NCI-H2107 treated with DMSO at 0.1 percent for 48 hours (cell line): ENCODE measurements at regions not wholly inside any gene's neighbourhood (a gene's known extent, or its start where the extent isn't known, plus 50 kb on each side); places are given as distances from the start of the nearest gene placed in this dataset.

Source experiments
- DNase-seq: peaks from one replicate; lab custom pipeline; 2025; ENCODE audit not compliant: unreplicated experiment; lab: John Stamatoyannopoulos, UW

DNA sequence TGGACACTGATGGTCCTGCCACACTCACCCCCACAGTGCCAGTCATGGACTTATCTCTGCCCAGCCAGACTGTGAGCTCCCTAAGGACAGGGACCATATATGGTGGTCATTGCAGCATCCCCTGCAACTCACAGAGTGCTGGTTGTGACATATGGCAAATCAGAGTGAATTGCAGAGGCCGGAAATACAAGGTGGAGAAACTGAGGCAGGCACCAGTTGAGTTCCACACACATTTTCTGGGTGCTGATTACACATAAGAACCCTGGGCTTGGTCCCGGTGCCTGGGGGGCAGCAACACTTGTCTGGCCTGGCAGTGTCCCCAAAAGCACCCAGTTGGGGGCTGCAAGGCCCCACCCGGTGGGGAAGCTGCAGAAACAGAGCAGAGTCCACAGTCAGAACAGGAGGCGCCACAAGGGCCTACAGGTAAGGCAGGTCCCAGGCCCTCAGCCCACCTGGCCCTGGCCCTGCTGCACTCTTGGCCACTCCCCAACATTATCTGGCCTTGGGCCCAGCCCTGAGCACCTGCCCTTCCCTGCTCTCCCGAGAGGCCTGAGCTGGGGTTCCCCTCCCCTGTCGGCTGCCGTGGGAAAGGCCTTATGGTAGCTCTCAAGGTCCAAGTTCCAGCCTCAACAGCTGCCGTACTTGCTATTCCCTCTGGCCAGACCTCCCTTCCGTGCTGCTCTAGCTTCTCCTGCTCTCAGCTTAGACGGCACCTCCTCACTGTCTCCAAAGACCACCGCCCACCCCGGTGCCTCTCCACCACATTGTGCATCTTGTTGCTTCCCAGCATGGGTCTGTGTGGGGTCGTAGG is 140.8 kb upstream of the PTPN1 start:
- peak; percentile 67 for DNase-seq

DNA sequence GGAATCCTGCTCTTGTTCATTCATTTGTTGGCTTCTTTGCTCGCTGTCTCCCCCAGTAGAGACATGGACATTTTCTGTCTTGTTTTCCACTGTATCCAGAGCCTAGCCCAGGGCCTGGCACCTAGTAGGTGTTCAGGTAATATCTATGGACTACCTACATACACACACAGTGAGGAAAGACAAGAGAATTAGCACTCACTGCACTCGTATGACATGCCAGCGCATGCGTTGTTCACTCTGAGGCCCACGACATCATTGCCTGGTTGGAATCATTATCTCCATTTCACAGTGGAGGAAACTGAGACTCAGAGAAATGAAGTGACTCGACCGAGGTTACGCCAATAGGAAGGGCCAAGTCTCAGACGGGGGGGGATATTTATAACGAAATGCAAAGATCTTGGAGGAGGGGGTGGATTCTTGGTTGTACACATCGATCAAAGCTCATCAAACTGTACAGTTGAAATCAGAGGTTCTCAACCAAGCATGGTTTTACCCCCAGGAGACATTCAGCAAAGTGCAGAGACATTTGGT is 140.1 kb upstream of the PTPN1 start:
- DNase-seq, result no peak

DNA sequence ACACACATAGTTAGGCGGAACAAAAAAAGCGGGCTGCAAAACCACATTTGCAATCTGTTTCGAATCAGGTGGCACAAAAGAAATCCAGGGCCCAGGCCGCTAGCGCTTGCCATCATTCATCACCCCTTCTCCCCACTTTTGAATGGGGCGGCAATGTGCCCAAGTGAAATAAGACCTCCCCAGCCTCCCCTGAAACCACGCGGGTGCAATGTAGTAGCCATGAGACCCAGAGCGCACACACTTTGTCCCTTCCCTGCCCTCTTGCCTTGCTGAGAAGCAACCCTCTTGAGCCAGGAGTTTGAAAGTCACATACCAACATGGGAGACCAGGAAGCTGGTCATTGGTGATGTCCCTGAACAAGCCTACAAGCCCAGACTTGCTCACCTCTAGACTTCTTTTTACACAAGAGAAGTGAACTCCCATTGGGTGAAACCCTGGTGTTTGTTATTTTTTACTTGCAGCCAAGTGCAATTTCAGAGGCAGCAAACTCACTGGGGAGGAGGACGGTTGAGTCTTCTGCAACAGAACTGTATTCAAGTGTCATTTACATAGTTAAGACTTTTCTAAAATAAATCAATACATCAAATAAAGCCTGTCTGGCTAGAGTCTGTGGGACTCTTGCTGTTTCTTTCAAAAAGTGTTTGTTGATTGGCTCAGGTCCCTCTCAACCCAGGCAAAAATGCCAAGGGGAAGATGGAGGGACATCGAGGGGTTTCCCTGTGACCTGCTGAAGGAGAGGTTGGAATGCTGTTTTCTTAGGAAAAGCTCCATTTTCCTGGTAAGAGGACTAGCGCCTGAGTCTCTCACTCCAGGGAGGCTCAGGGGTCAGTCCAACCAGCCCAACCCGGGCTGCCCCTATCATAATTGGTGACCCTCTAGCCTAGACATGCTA is 138.1 kb upstream of the PTPN1 start:
- DNase-seq, result no peak

DNA sequence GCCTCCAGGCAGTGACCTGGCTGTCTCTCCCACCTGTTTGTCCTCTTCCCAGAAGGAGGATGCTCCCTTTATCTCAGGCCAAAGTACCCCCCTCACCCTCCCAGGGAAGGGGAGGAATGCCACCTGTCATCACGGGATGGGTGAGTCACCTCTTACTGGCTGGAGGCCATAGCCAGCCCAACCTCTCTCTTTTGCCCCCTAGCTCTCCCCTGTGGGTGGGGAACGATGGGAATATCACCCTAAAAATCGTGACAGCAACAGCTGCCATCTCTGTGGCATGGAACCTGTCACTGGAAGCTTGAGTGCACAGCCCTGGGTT is 137.5 kb upstream of the PTPN1 start:
- no peak for DNase-seq

DNA sequence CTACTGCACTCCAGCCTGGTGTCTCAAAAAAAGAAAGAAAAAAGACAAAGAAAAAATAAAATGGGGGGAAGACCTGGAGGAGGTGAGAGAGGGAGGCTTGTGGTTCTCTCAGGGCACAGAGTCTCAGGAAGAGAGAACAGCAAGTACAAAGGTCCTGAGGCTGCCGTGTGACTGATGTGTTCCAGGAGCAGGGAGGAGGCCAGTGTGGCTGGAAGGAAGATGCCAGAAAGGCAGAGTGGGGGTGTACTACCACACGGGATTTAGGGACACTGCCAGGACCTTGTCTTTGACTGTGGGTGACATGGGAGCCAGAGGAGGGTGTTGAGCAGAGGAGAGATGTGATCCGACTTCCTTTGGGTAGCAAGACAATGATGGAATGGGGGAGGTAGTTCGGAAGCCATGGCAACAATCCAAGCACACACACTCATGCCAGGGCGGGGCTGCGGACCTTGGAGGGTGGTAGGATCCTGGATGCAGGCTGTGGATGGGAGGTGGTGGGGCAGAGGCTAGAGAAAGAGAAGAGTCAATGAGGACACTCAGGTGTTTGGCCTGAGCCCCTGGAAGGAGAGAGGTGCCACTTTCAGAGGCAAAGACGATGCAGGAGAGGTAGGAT is 136.4 kb upstream of the PTPN1 start:
- DNase-seq, result no peak

DNA sequence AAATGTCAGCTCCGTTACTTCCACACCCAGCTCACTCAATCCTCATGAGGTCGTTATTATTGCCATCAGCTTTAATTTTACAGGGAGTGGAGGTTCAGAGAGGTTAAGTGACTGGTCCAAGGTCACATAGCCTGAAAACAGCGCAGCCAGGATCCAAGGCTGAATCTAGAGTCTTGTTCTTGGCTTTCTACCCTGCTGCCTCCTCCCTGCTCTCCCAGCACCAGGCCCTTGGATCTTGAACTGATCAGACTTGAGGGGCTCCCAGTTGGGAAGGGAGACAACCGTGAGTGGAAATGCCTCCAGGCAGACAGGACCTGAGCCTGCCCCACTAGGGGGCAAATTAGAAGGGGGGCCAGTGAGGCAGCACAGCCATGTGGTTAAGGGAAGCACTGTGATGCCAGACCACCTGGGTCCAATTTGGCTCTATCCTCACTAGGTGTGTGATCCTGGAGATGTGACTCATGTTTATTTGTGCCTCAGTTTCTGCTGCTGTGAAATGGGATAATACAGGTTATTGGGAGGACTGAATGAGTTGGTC is 135.6 kb upstream of the PTPN1 start:
- DNase-seq, result no peak

DNA sequence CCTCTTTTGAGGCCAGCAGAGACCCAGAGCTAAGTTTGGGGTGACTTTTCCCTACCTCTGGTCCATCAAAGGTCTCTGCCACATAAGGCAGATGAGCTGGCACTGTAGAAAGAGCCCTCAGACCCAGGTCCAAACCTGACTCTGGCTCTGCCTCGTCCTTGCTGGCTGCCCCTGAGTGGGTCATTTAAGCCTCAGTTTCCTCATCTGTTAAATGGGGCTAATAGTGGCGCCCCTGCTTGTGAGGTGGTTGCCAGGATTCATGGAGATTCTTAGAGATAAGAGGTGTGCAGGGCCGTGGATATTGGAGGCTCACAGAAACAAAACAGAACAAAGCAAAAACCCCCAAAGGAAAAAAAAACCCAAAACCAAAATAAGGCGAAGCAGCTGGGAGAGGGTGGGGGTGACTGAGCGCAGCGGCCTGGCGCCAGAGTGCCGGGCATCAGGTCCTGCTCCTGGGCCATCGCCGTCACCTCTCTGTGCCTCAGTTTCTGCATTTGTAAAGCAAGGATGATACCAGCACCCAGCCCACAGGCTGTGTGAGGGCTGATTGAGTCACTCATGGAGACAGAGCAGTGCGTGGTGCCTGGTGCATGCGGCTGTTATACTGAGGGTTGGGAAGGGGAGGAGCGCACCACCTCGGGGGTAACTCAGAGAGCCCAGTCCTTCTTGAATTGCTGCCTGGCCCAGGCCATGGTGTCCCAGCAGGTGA is 133.8 kb upstream of the PTPN1 start:
- DNase-seq, result no peak

DNA sequence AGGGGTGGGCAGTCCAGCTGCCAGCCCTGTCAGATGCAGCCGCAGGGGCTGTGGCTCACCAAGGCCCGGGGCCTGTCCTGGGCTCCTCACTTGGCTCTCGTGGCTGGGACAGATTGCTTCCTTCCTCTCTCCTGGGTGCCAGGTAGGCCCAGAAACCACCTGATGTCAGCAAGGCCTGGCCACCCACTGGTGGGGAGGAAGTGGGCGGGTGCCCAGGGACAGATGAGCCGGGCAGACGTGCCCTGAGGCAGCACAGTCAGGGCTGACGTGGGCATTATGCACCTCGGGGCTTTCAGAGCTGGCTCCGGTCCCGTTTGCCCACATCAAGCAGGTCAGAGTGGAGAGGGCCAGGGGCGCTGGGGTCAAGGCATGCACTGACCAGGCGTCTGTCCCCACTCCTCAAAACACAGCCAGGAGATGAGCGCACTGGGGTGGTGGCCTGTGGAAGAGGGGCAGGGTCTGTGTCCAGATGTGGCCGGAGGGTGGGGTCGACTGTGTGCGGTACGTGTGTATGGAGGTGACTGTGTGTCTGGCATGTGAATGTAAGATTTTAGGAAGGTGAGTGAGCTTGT is 133.2 kb upstream of the PTPN1 start:
- no peak for DNase-seq

DNA sequence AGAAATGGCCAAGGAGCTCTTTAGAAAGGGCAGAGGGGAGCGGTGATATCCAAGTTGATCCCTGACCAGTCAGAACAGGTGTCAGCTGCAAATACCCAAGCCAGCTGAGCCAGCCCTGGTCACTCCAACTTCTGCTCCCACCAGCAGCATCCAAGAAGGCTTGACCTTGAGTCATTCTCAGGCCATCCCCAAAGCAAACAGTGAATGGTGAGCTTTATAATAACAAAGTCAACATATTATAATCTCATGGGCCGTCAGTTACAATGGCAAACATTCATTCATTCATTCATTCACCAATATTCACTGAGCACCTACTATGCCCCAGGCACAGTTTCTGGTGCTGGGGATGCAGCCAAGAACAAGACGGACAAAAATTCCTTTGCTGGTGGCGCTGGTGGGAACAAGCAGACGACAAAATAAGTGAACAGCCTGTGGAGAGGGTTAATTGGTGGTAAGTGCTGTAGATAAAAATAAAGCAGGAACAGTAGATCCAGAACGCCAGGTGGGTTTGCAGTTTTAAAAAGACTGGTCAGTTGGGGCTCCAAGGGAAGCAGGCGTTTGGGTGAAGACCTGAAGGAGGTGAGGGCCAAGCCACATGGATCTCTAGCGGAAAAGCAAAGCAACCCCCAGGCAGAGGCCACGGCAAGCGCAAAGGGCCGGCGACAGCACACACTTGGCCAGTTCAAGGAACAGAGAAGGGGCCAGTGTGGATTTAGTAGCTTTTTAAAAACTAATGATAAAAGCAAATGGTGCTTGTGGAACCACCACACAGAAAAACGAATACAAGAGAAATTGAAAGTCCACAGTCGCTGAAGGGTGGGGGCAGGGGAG is 131.8 kb upstream of the PTPN1 start:
- DNase-seq, result no peak

DNA sequence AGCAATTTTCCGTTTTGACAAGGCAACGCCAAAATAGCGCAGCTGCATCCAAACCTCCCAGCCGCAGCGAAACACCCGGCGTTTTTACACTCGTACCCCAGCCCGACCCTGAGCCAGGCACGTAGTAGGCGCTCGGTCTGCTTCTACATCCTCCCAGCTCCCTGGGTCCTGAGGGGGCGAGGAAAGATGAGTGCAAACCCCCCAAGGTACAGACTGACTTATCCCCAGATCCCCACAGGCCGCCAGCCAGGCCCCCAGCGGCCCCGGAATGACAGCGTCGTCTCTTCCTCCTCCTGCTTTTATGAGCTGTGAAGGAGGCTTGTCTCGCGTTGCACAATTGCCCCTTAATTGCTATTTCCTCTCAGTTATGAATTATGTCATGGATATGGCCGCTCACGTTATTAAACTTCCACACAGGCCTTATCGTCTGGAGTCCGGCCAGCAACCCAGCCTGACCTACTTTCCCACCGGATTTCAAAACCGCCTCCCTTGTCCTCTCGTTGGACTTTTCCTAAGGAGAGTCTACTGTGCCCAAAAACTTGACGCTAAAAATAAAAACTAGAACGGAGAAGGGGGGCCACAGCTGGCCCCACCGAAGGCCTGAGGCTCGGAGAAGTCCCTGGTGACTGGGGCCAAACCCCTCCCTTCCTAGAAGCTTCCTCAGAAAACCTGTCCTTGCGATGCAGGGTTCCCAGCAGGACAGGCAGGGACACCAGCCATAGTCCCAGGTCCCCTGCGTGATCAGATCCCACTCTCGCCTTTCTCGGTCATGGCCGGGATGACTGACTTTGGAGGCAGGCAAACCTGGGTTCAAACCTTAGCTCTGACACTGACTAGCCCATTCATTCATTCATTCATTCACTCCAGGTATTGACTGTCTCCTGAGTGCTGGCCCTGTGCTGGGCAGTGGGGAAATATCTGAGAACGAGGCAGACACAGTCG is 130.9 kb upstream of the PTPN1 start:
- DNase-seq, result no peak

DNA sequence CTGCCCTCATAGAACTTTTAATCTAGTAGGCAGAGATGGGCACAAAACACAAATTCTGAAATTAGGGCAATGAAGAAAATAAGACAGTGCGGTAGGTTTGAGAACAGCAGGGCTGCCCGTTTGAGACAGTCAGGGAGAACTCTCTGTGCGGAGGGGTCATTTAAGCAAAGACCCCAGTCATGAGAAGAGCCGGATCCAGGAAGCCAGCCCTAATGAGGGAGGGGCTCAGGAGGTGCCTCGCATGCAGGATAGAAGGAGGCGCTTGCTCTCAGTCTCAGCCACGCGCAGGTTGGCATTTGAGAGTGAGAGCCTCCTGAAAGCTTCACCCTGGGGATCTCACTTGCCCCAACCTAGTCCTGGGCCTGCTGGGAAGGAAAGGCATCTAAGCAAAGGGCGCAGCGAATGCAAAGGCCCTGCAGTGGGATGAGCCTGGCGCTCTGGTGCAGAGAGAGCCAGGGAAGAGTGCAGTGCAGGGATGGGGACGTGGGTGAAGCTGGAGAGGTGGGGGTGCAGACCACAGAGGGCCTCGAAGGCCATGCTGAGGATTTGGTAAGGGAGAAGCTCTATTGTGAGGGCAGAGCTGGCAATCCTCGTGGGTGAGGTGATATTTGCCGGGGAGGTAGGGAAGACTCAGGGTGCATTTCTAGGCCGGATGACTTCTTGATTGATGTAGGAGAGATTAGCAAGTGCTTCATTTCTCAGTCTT is 130.0 kb upstream of the PTPN1 start:
- no peak for DNase-seq

DNA sequence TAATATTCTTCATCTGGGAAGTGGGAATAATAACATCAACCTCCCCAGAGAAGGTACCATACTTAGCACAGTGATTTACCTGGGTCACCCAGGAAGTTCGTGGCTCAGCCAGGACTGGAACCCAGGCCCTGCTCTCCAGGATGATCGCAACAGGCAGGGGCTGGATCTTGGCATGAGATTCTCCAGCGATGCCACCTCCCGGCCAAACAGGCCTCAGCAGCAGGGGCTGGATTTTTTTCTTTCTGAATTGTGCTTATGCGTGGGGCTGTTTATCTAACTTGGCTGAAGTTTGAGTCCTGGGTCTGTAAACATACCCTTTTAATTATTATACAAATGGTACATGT is 129.5 kb upstream of the PTPN1 start:
- no peak for DNase-seq

DNA sequence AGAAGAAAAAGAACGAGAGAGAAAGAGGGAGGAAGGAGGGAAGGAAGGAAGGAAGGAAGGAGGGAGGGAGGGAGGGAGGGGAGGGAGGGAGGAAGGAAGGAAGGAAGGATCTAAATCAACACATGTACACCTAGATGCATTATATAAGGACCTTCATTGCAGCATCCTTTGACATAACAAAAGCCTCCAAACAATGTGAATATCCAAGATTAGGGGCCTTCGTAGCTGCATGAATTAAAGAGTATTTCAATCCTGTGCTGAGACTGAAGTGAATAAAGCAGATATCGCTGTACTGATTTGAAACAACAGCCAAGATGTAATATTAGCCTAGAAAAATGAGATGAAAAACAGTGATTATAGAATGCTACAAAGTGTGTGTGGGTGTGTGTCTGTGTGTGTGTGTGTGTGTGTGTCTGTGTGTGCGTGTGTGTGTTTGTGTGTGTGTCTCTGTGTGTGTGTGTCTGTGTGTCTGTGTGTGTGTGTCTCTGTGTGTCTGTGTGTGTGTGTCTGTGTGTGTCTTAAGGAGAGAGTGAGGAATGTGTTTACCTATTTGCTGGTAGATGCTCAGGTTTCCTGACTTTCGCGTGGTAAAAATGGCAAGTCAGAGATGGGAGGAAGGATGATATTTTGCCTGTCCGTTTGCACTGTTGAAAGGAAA is 129.0 kb upstream of the PTPN1 start:
- no peak for DNase-seq

DNA sequence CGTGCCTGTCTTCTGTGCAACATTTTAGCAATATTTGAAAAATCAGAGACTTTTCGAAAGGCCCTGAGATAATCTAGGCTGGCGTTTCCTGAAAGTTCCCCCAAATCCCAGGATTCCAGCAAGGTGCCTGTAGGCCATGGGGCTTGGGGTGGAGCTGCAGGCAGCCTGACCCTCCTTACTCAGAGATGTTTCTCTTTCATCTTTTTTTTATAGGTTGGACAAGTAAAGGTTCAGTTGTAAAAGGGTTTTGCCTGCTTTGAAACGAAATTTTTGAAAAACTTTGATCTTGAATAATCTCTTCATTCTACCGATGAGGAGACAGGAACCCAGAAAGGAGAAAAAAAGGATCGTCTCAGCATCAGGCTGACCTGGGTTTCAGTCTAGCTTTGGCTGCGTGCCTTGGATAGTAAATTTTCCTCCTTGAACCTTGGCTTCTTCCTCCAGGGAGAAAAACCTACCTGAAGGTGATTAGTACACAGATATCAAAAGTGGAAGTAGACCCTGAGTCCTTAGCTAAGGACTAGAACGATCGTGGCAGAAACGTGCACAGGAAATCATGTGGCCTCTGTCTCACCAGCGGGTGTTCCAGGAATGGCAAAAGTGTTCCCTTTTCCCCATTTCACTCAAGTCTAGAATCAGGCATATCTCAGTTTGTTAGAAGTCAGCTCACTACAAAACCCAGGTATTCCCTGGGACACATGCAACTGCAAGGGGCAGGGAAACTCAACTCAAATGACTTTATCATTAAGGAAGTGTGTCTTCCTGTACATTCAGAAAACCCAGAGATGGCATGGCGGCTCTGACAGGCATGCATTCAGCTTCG is 128.2 kb upstream of the PTPN1 start:
- no peak for DNase-seq

DNA sequence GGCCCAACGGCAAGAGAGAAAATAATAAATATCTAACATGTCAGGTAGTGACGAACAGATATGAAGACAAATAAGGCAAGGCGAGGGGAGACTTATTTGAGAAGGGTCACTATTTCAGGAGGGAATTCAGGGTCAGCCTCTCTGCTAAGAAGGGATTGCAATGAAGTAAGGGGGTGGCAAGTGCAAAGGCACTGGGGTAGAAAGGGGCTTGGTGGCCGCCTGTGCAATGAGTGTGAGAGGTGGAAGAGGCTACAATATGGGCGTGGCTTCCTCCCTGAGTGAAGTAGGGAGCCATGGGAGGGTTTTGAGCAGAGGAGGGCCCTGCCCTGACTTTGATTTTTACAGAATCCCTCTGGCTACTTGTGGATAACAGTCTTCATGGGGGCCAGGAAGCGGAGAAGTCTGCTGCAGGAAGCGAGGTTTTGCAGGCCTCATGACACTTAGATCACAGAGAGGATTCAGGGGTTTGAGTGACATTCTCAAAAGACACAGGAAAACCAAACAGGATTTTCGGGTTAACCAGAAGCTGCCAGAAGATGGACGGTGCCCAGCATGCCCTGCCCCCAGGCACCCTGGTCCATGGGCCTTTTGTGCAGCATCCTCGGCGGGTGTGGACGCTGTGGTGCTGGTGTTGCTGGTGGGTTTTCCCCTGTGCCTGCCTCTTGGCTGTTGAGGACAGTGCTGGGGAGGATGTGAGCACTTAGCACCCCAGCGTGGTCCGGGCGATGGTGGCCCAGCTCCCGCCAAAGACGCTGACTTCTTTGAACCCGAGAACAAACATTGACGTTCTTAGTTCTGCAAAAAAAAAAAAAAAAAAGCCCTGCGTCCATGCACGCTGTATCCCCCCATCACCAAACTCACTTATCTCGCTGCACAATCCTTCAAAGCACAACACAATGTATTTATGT is 124.2 kb upstream of the PTPN1 start:
- DNase-seq, result no peak

DNA sequence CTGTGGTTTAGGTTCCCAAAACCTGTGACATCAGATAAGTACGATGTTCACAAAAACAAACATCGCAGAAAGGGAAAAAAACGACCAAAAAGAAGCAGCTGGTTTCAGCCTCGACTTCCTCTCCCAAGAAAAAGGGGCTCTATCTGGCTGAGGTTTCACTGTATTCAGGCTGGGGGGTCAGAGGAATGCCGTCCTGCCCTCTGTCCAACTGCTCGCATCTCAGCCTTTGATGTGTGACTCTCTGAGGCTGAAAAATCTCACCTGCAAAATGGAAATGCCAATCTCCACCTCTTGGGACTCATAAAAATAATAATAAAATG is 123.6 kb upstream of the PTPN1 start:
- DNase-seq, result no peak
